ENCODE measurements at regions not wholly inside any gene's neighbourhood (a gene's known extent, or its start where the extent isn't known, plus 50 kb on each side); places are given as distances from the start of the nearest gene placed in this dataset.

- no peak for TF ChIP-seq CTCF (IDR thresholded peaks at IDR 0.05; ENCODE audit: low read length)
- TF ChIP-seq EZH2 (IDR thresholded peaks at IDR 0.05; ENCODE audit: borderline replicate concordance, low read length) = no peak
Observed at GRCh38 chr3:8070011-8070410, 431.6 kb upstream of the LMCD1 start.

Data from OCI-LY1 (cell line).